Prostate gland (tissue), 2 donors: ENCODE measurements at regions not wholly inside any gene's neighbourhood (a gene's known extent, or its start where the extent isn't known, plus 50 kb on each side); places are given as distances from the start of the nearest gene placed in this dataset.

Experiments
- DNase-seq: peaks from one replicate; pipeline ENCODE4 v3.0.0-alpha.2; 2019; ENCODE audit warnings: low spot score
- H3K27ac ChIP-seq, 2 donors: fragments of 200-600 bp; sonication (generic); 2 replicates each; pipeline ENCODE4 v1.5.1; 2017 to 2019
- H3K27me3 ChIP-seq: fragments of 200-600 bp; sonication (generic); replicated peaks from 2 replicates; pipeline ENCODE4 v1.5.1; 2019; ENCODE audit not compliant: insufficient read depth
- H3K36me3 ChIP-seq, 2 donors: fragments of 200-600 bp; sonication (generic); 1 replicate in 1 of 2; 2 replicates in 1 of 2; pipeline versions ENCODE4 v1.5.1 to v1.8.1; 2017 to 2019
- H3K4me1 ChIP-seq: fragments of 200-600 bp; sonication (generic); replicated peaks from 2 replicates; pipeline ENCODE4 v1.5.1; 2019
- H3K4me3 ChIP-seq, 2 donors: fragments of 200-600 bp; sonication (generic); 2 replicates each; pipeline ENCODE4 v1.5.1; 2017 to 2019
- H3K9me3 ChIP-seq: fragments of 200-600 bp; sonication (generic); 2 replicates; pipeline ENCODE4 v1.5.1; 2017
- POLR2A ChIP-seq: fragments of 450-650 bp; IDR thresholded peaks from one replicate; pipeline ENCODE4 v1.6.1; 2016; ENCODE audit warnings: antibody characterized with exemption, mild to moderate bottlenecking
- POLR2AphosphoS5 ChIP-seq: sonication (generic); formaldehyde crosslinking; IDR thresholded peaks from one replicate; pipeline ENCODE4 v1.6.1; 2017; ENCODE audit warnings: antibody characterized with exemption
- WGBS: methylation state at CpG from one replicate; pipeline ENCODE4 v1.1.5; 2018; 5-methylcytosine and 5-hydroxymethylcytosine counted together
- intact Hi-C: fragments of 100-400 bp; cut with DNase I; formaldehyde crosslinking; loops from one replicate; pipeline ENCODE4 v1.14.2; 2022
- TF ChIP-seq, protein P1 (sequence below), 4 experiments: fragments of 200-600 bp in 2 of 4; fragments of 450-650 bp in 2 of 4; sonication (generic) in 2 of 4; IDR thresholded peaks; 1 replicate in 3 of 4; 2 replicates in 1 of 4; pipeline ENCODE4 v1.5.1; 2016 to 2019; ENCODE audit warnings: antibody characterized with exemption in 4 of 4, mild to moderate bottlenecking in 2 of 4, moderate library complexity in 2 of 4

DNA sequence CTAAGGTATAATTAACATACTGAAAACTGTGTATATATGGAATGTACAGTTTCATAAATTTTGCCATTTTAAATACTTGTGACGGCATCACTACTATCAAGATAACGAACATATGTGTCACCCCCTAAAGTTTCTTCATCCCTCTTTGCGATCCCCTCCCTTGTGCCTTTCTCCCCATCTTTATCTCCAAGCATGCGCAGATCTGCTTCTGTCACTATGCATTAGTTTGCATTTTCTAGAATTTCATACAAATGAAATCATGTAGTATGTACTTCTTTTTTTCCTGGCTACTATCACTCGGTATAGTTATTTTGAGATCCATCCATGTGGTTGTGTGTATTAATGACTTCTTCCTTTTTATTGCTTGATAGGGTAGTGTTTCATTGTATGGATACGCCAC is 154.9 kb downstream of the ZNF648 start:
- intact Hi-C loops = no loop called here
- H3K9me3 ChIP-seq = no peaks in the 10 kb centered on the region
- DNase-seq = no peak
- H3K36me3 ChIP-seq = no peaks in the 10 kb centered on the region
- TF ChIP-seq POLR2AphosphoS5 (no peak), POLR2A (no peak)
- TF ChIP-seq, protein P1, sequence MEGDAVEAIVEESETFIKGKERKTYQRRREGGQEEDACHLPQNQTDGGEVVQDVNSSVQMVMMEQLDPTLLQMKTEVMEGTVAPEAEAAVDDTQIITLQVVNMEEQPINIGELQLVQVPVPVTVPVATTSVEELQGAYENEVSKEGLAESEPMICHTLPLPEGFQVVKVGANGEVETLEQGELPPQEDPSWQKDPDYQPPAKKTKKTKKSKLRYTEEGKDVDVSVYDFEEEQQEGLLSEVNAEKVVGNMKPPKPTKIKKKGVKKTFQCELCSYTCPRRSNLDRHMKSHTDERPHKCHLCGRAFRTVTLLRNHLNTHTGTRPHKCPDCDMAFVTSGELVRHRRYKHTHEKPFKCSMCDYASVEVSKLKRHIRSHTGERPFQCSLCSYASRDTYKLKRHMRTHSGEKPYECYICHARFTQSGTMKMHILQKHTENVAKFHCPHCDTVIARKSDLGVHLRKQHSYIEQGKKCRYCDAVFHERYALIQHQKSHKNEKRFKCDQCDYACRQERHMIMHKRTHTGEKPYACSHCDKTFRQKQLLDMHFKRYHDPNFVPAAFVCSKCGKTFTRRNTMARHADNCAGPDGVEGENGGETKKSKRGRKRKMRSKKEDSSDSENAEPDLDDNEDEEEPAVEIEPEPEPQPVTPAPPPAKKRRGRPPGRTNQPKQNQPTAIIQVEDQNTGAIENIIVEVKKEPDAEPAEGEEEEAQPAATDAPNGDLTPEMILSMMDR (IDR thresholded peaks at IDR 0.05) = no peak
- H3K4me3 ChIP-seq = no peak overlapping the region
- 96% methylated on average over 6 of the region's 6 CpGs for WGBS
- no peaks in the 10 kb centered on the region for H3K27me3 ChIP-seq
- no peaks in the 10 kb centered on the region for H3K4me1 ChIP-seq
- no peak overlapping the region for H3K27ac ChIP-seq

DNA sequence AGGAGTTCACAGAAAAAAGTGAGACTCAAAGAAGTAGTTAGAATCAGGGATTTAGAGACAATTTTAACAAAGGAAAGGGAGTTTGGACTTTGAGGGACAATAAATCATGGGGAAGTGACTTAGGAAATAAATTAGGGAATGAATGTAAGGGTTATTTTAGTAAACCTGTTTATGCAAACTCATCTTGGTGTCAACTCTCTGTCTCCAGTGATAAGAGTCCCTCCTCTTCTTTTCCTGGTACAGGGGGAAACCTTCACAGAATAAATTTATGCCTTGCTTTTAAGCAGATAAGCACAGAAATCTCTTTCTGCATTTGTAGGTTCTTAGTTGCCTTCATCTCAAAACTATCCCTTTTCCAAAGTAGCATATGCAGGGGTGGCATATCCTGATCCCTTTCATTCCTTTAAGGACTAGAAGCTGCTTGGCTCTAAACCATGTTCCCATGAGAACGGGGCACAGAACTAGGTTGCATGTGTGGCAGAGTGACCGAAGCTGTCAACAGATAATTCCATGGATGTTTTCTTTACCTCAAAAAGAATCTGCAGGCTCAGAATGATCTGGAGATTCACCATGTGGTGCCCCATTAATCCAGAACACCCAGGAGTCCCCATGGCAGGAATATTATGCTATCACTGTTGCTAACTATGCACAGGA is 155.4 kb downstream of the ZNF648 start:
- Histone ChIP-seq H3K4me3 (no peak overlapping the region), H3K36me3 (no peaks in the 10 kb centered on the region), H3K4me1 (no peaks in the 10 kb centered on the region), H3K9me3 (no peaks in the 10 kb centered on the region), H3K27ac (no peak overlapping the region), H3K27me3 (no peaks in the 10 kb centered on the region)
- TF ChIP-seq, protein P1 (IDR thresholded peaks at IDR 0.05) = no peak
- TF ChIP-seq POLR2AphosphoS5 (no peak), POLR2A (no peak)
- 83% methylated on average over 2 of the region's 2 CpGs for WGBS
- intact Hi-C loops = no loop called here
- no peak for DNase-seq

DNA sequence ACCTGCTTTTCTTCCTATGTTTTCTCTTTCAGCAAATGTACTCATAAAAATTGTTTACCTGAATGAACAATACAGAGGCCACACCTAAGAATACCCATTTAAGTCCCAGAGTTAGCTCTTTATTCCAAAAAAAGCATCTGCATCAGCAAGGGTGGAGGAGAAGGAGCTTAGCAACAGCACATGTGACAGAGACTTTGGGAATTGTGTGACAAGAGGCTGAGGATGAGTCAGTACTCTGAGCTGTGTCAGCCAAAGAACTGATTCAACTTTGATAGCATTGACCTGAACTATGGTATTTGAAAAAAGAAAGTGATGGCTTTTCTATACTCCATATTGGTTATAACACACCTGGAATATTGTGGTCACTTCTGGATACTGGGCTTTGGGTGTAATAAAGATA is 162.7 kb downstream of the ZNF648 start:
- Histone ChIP-seq H3K4me1 (no peaks in the 10 kb centered on the region), H3K4me3 (no peak overlapping the region), H3K27me3 (no peaks in the 10 kb centered on the region), H3K36me3 (no peaks in the 10 kb centered on the region), H3K27ac (no peak overlapping the region), H3K9me3 (no peaks in the 10 kb centered on the region)
- no peak for TF ChIP-seq POLR2AphosphoS5
- TF ChIP-seq POLR2A = no peak
- TF ChIP-seq, protein P1 (IDR thresholded peaks at IDR 0.05) = no peak
- intact Hi-C loops = no loop called here
- DNase-seq = no peak

DNA sequence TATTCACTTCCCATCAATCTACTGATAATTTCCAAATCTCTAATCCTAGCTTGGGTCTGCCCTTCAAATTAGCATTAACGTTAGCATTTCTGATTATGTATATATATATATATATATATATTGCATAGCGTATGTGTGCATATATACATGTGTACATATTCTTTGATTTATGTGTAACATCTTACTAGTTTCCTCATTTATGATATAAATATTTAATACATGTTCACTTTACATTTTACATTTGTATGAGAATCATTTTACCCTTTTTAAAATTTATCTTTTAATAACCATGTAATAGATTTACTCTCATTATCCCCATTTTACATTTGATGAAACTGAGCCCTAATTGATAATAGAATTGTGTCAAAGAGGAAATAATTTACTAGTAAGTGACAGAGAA is 164.7 kb downstream of the ZNF648 start:
- no peaks in the 10 kb centered on the region for H3K36me3 ChIP-seq
- no peak for DNase-seq
- no peaks in the 10 kb centered on the region for H3K27me3 ChIP-seq
- 95% methylated on average over 2 of the region's 2 CpGs for WGBS
- no peak overlapping the region for H3K4me3 ChIP-seq
- no peaks in the 10 kb centered on the region for H3K9me3 ChIP-seq
- TF ChIP-seq POLR2AphosphoS5 (no peak), POLR2A (no peak)
- TF ChIP-seq, protein P1 (IDR thresholded peaks at IDR 0.05) = no peak
- intact Hi-C loops = no loop called here
- no peaks in the 10 kb centered on the region for H3K4me1 ChIP-seq
- H3K27ac ChIP-seq = no peak overlapping the region

DNA sequence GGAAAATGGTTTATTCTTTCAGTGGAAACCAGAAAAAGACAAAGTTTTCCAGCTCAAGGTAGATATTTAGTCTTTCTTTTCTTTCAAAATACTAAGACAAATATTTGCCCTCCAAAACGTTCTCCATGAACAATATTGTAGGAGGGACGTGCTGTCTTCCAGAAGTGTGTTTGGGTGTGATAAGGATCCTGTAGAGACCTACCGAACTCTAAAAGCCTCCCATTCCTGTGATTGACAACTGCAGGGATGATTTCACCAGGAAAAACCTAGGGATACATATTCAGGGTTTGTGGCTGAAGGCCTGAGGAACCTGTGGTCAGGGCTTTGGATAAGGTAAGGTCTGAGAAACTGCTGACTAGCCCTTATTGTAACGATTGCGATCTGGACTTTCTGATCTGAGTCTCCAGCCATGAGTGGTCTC is 167.1 kb downstream of the ZNF648 start:
- Histone ChIP-seq H3K27me3 (no peaks in the 10 kb centered on the region), H3K9me3 (no peaks in the 10 kb centered on the region), H3K36me3 (no peaks in the 10 kb centered on the region), H3K4me3 (no peak overlapping the region), H3K4me1 (no peaks in the 10 kb centered on the region), H3K27ac (no peak overlapping the region)
- 71% methylated on average over 5 of the region's 5 CpGs for WGBS
- no peak for DNase-seq
- intact Hi-C loops = no loop called here
- TF ChIP-seq POLR2AphosphoS5 (no peak), POLR2A (no peak)
- TF ChIP-seq, protein P1 (IDR thresholded peaks at IDR 0.05) = no peak
